Hippocampal formation (tissue), 2 donors: ENCODE measurements at regions not wholly inside any gene's neighbourhood (a gene's known extent, or its start where the extent isn't known, plus 50 kb on each side); places are given as distances from the start of the nearest gene placed in this dataset.

Source experiments
- DNase-seq, 2 donors: peaks; one replicate each; lab custom pipeline; 2025; lab: John Stamatoyannopoulos, UW

- no peak for DNase-seq
Observed at GRCh38 chr12:93177208-93178153, 200.2 kb upstream of the NUDT4 start.

GRCh38 chr12:93178154-93178878, 199.4 kb upstream of the NUDT4 start:
- DNase-seq = no peak

GRCh38 chr12:93179792-93180191, 197.9 kb upstream of the NUDT4 start:
- no peak for DNase-seq

GRCh38 chr12:93180566-93180965, 197.2 kb upstream of the NUDT4 start:
- no peak for DNase-seq

GRCh38 chr12:93181409-93181965, 196.2 kb upstream of the NUDT4 start:
- DNase-seq = no peak

- peak; percentile 20 to 30 for DNase-seq
Observed at GRCh38 chr12:93183940-93184671, 193.6 kb upstream of the NUDT4 start.

GRCh38 chr12:93184672-93185368, 192.9 kb upstream of the NUDT4 start:
- DNase-seq = no peak

- no peak for DNase-seq
Observed at GRCh38 chr12:93185369-93185741, 192.4 kb upstream of the NUDT4 start.

- DNase-seq = peak in 1 of 2 donors; percentile 7
Observed at GRCh38 chr12:93186131-93186530, 191.6 kb upstream of the NUDT4 start.

- DNase-seq = no peak
Observed at GRCh38 chr12:93186621-93187020, 191.1 kb upstream of the NUDT4 start.

GRCh38 chr12:93191423-93191822, 186.3 kb upstream of the NUDT4 start:
- DNase-seq = peak in 1 of 2 donors; percentile 66

- peak in 1 of 2 donors; percentile 37 for DNase-seq
Observed at GRCh38 chr12:93191956-93192355, 185.8 kb upstream of the NUDT4 start.

GRCh38 chr12:93192878-93193277, 184.8 kb upstream of the NUDT4 start:
- DNase-seq = no peak

GRCh38 chr12:93195511-93195910, 182.2 kb upstream of the NUDT4 start:
- DNase-seq = no peak

GRCh38 chr12:93197067-93197593, 180.6 kb upstream of the NUDT4 start:
- DNase-seq = no peak

GRCh38 chr12:93198086-93198485, 179.6 kb upstream of the NUDT4 start:
- DNase-seq = no peak

- DNase-seq = no peak
Observed at GRCh38 chr12:93199831-93200236, 177.9 kb upstream of the NUDT4 start.

- no peak for DNase-seq
Observed at GRCh38 chr12:93200291-93200917, 177.3 kb upstream of the NUDT4 start.

GRCh38 chr12:93201990-93202389, 175.7 kb upstream of the NUDT4 start:
- no peak for DNase-seq

- no peak for DNase-seq
Observed at GRCh38 chr12:93202688-93203087, 175.0 kb upstream of the NUDT4 start.

- DNase-seq = no peak
Observed at GRCh38 chr12:93203361-93203760, 174.4 kb upstream of the NUDT4 start.
